NCI-H187 (cell line): ENCODE measurements at regions not wholly inside any gene's neighbourhood (a gene's known extent, or its start where the extent isn't known, plus 50 kb on each side); places are given as distances from the start of the nearest gene placed in this dataset.
"Not testable (repeated sequence)": the region's sequence is repeated elsewhere in the genome, so short reads cannot be mapped to it uniquely, and the experiment has no call there.

ENCODE experiments used
- DNase-seq, 2 experiments: peaks; one replicate each; lab custom pipeline; 2025; lab: John Stamatoyannopoulos, UW

DNA sequence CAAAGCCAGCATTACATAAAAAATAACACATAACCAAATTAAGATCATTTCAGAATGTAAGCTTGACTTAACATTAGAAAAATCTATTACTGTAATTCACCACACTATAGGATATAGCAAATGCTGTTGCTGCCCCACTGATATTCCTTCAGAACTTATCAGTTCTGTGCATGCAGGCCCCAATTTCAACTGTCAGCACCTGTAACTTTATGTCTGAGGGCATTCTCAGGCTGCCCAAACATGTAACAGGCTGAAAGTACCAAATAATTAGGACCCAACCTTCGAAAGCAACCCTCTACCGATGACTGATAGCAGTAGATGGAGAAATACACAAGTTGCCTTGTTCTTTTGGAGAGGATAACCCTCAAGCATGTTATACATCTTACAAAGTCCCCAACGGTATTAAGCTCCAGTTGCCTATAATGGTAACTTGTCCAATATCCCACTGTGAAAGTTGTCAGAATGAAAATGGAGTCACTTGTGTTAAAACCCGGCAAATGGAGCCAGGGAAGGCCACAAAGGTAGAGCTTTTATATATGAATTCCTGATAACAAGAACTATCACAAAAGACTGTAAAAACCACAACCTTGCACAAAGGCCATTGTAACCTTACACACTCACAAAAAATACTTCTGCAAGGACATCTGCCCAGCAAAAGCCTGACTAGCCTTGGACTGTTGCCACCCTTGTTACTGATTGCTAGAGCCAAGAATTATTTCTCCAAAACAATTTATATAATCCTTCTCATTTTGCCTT lies 66.9 kb upstream of the ZNF746 start:
- DNase-seq = no peak

DNA sequence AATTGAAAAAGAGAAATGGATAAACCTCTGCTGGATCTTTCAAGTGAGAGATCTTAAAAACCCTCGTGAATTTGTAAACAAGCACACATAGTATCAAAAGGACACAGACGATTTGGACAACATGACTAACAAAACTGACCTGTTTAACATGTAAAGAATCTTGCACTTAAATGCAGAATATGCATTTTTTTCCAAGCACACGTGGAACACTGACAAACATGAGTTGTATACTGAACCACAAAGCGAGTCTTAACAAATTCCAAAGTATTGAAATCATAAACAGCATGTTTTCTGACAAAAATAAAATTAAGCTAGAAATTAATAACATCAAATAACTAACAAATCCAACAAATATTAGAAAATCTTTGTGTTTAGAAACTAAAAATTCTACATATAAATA lies 65.0 kb upstream of the ZNF746 start:
- no peak for DNase-seq

DNA sequence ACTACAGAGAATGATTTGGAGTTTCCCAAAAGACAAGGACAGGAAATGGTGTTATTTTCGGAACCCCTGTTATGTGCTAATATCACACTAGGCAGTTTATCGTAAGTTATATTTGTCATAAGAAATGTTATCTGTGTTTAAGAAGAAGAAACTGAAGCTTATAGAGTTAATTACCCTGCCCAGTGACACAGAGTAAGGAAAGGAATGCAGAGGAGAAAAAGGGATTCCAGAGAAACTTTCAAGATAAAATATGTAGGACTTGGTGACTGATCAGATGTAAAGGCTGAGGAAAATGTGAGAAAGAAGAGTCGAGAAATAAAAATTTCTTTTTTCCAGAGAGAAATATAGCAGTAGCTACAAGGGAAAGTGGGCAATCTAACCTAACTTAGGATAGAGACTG lies 63.5 kb upstream of the ZNF746 start:
- DNase-seq = no peak

GRCh38 chr7:149559711-149560110 lies 62.1 kb upstream of the ZNF746 start:
- DNase-seq = no peak

- DNase-seq = no peak
Observed at GRCh38 chr7:149558149-149558861, 60.7 kb upstream of the ZNF746 start.

DNA sequence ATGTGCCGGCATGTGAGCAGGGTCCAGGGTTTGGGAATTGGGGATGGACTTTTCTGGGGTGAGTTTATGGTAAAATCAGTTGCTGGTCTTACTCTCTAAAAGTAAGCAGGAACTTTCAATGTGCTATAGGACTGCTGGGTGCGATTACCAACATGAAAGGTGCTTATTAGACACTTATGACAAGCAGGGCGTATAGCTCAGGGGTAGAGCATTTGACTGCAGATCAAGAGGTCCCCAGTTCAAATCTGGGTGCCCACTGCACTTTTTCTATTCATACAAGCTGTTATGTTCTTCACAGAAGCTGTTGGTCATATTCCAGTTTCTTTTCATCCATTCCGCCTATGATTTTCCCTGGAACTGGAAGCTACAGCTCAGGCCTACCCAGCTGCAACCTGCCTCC lies 58.9 kb upstream of the ZNF746 start:
- DNase-seq = not testable (repeated sequence)

DNA sequence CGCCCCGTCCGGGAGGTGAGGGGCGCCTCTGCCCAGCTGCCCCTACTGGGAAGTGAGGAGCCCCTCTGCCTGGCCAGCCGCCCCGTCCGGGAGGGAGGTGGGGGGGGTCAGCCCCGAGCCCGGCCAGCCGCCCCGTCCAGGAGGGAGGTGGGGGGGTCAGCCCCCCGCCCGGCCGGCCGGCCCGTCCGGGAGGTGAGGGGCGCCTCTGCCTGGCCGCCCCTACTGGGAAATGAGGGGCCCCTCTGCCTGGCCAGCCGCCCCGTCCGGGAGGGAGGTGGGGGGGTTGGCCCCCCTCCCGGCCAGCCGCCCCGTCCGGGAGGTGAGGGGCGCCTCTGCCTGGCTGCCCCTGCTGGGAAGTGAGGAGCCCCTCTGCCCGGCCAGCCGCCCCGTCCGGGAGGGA lies 57.2 kb upstream of the ZNF746 start:
- DNase-seq = not testable (repeated sequence)

GRCh38 chr7:149553991-149554390 lies 56.4 kb upstream of the ZNF746 start:
- not testable (repeated sequence) for DNase-seq

DNA sequence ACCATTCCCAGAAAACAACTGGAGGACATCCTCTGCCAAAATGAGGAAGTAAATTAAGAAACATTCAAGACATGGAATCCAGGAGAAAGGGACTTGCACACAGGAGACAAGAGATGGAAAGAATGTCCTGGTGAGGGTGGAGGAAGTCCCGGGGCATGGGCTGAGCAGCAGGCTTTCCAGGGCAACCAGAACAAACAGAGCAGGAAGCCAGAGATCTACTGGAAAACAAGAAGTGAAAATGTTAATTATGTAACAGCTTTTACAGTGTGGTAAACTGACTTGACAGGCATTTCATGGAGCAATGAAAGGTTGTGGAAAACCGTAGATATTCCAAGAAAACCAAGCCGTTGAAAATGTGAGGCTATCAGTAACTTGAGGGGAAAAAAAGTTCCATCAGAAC lies 55.2 kb upstream of the ZNF746 start:
- no peak for DNase-seq
